Glutamatergic neuron (in vitro differentiated cells): ENCODE measurements at regions not wholly inside any gene's neighbourhood (a gene's known extent, or its start where the extent isn't known, plus 50 kb on each side); places are given as distances from the start of the nearest gene placed in this dataset.

Experiments used
- DNase-seq: peaks from one replicate; pipeline ENCODE4 v3.0.0; 2022
- H3K27ac Mint-ChIP-seq: one replicate; pipeline ENCODE4 v1.8.0; 2020; ENCODE audit warnings: mild to moderate bottlenecking, mixed read lengths, inconsistent platforms; ENCODE audit not compliant: unreplicated experiment
- H3K27me3 Mint-ChIP-seq: one replicate; pipeline ENCODE4 v1.8.0; 2020; ENCODE audit warnings: mild to moderate bottlenecking, moderate library complexity, mixed read lengths, inconsistent platforms; ENCODE audit not compliant: unreplicated experiment
- H3K36me3 Mint-ChIP-seq: one replicate; pipeline ENCODE4 v1.8.0; 2020; ENCODE audit warnings: mild to moderate bottlenecking, mixed read lengths, inconsistent platforms; ENCODE audit not compliant: unreplicated experiment
- H3K4me1 Mint-ChIP-seq: one replicate; pipeline ENCODE4 v1.8.0; 2020; ENCODE audit warnings: mild to moderate bottlenecking, low read depth, mixed read lengths, inconsistent platforms; ENCODE audit not compliant: unreplicated experiment
- H3K4me3 Mint-ChIP-seq: one replicate; pipeline ENCODE4 v1.8.0; 2020; ENCODE audit warnings: mild to moderate bottlenecking, mixed read lengths, inconsistent platforms; ENCODE audit not compliant: unreplicated experiment
- H3K9me3 Mint-ChIP-seq: one replicate; pipeline ENCODE4 v1.8.0; 2020; ENCODE audit warnings: mild to moderate bottlenecking, moderate library complexity, mixed read lengths, inconsistent platforms; ENCODE audit not compliant: unreplicated experiment
- TF ChIP-seq, protein P1 (sequence below): fragments of 200-600 bp; sonication (generic); IDR thresholded peaks from one replicate; pipeline ENCODE4 v1.5.0; 2021; ENCODE audit not compliant: partially characterized antibody, unreplicated experiment

DNA sequence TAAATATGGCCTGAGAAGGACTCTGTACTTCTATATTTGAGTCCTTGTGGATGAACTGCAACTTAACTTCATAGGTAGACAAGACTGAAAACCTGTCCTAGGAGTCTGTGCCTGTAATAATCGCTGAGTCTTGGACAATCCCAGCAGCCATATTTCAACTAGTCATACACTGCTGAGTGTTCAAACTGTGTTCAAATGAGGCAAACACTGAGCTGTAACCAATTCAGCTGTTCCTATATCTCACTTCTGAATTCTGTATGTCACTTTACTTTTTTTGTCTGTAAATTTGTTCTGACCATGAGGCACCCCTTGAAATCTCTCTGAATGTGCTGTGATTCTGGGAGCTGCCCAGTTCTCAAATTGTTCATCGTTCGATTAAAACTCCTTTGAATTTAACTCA is 72.4 kb downstream of the FOXF2 start:
- DNase-seq = no peak
- no peak overlapping the region for H3K4me3 Mint-ChIP-seq
- H3K4me1 Mint-ChIP-seq = peaks cover 10% of the 10 kb centered on the region
- TF ChIP-seq, protein P1, sequence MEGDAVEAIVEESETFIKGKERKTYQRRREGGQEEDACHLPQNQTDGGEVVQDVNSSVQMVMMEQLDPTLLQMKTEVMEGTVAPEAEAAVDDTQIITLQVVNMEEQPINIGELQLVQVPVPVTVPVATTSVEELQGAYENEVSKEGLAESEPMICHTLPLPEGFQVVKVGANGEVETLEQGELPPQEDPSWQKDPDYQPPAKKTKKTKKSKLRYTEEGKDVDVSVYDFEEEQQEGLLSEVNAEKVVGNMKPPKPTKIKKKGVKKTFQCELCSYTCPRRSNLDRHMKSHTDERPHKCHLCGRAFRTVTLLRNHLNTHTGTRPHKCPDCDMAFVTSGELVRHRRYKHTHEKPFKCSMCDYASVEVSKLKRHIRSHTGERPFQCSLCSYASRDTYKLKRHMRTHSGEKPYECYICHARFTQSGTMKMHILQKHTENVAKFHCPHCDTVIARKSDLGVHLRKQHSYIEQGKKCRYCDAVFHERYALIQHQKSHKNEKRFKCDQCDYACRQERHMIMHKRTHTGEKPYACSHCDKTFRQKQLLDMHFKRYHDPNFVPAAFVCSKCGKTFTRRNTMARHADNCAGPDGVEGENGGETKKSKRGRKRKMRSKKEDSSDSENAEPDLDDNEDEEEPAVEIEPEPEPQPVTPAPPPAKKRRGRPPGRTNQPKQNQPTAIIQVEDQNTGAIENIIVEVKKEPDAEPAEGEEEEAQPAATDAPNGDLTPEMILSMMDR = no peak
- H3K9me3 Mint-ChIP-seq = peaks cover 2% of the 10 kb centered on the region
- no peaks in the 10 kb centered on the region for H3K36me3 Mint-ChIP-seq
- peaks cover 2% of the 10 kb centered on the region for H3K27me3 Mint-ChIP-seq
- no peak overlapping the region for H3K27ac Mint-ChIP-seq

DNA sequence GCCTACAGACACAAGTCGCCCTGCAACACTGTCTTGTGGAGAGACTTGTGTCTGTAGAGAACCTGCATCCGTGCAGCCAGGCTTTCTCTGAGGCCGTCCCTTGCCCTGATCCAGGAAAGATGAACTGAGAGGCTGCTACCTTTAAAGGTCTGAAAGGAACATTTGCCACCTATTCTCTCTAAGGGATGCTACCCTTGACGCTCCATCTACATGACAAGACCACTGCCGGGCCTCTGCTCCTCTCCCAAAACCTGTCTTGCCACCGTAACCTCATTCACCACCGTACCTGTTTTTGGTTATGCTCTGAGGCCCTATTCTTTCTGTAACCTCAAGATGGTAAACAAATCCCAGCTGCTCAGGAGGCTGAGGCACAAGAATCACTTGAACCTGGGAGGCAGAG is 73.9 kb downstream of the FOXF2 start:
- Mint-ChIP-seq H3K4me3 (no peak overlapping the region), H3K27me3 (peaks cover 4% of the 10 kb centered on the region), H3K4me1 (peaks cover 16% of the 10 kb centered on the region), H3K27ac (no peak overlapping the region), H3K36me3 (no peaks in the 10 kb centered on the region), H3K9me3 (peaks cover 2% of the 10 kb centered on the region)
- DNase-seq = no peak
- TF ChIP-seq, protein P1 = no peak

DNA sequence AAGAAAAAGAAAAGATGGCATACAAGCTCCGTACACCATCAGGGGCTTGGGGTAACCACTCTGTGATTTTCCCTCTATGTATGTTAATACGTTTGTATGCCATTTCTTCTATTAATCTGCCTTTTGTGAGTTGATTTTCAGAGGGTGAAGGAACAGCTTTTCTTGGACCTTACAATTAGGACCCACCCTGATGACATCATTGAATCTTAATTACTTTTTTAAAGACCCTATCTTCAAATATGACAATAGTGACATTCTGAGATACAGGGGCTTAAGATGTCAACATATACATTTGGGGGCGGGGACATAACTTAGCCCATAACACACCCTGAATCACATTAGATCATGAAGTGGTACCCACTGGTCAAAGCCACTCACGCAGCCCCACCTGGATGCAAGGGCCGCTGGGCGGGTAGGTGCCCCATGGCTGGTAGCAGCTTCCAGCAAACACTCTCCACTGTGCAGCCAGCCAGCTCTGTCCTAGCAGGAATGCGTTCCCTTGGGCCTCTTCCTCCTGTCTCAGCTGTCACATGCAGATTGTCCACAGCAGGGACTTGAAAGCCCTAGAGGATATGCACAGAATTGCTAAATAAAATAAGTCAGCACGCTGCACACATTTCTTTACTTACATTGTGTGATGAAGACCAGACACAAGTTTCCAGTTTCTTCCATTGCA is 74.5 kb downstream of the FOXF2 start:
- Mint-ChIP-seq H3K27ac (no peak overlapping the region), H3K27me3 (peaks cover 4% of the 10 kb centered on the region), H3K36me3 (no peaks in the 10 kb centered on the region), H3K4me1 (peaks cover 17% of the 10 kb centered on the region), H3K9me3 (peaks cover 2% of the 10 kb centered on the region), H3K4me3 (no peak overlapping the region)
- DNase-seq = peak; percentile 39
- TF ChIP-seq, protein P1 = no peak

DNA sequence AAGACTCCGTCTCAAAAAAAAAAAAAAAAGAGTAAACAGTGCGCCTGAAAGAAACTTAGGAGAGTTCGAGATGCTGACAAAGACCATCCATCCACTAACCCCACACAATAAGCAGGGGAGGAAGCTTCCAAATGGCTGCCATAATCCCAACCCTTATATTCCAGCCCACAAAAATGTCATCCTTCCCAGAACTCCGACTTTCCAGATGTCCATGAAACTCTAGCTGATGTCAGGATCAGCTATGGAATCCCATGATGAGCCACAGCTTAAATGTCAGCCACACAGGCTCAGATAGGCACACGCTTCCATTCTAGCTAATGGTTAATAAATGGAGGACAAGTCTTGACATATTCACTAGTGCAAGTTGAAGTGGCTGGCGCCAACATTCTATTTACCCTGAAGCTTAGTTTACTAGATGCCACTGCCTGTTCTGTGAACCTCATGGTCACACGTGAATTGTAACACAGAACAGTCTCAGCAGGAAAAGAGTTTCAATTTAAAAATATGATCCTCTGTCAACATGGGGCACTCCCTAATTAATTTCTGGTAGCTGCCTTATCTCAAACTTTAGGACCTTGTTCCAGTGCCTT is 75.5 kb downstream of the FOXF2 start:
- no peak overlapping the region for H3K27ac Mint-ChIP-seq
- H3K4me3 Mint-ChIP-seq = no peak overlapping the region
- no peaks in the 10 kb centered on the region for H3K36me3 Mint-ChIP-seq
- peaks cover 3% of the 10 kb centered on the region for H3K9me3 Mint-ChIP-seq
- DNase-seq = no peak
- H3K27me3 Mint-ChIP-seq = peaks cover 4% of the 10 kb centered on the region
- TF ChIP-seq, protein P1 = no peak
- peaks cover 17% of the 10 kb centered on the region for H3K4me1 Mint-ChIP-seq

DNA sequence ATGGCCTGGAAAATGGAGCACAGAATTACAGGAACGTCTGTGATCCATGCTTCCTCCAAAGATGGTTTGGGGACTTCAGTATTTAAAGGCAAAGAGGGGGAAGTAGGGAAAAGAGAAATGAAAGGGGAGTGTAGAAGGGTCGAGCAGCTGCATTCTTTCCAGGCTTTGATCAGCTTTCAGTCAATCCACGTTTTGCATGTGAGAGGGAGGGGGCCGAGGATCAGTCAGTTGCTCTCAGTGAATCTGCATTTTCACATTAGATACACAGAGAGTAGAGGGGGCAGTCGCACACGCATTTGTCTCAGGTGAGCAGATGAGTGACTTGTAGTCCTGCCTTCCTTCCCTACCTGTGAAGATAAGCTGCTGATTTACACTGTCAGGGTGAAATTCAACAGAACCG is 78.8 kb downstream of the FOXF2 start:
- peaks cover 5% of the 10 kb centered on the region for H3K9me3 Mint-ChIP-seq
- H3K4me3 Mint-ChIP-seq = no peak overlapping the region
- no peak for DNase-seq
- peaks cover 4% of the 10 kb centered on the region for H3K36me3 Mint-ChIP-seq
- H3K4me1 Mint-ChIP-seq = peaks cover 17% of the 10 kb centered on the region
- TF ChIP-seq, protein P1 = no peak
- no peak overlapping the region for H3K27ac Mint-ChIP-seq
- H3K27me3 Mint-ChIP-seq = peaks cover 4% of the 10 kb centered on the region
